Astrocyte (in vitro differentiated cells and primary cell): ENCODE measurements at regions not wholly inside any gene's neighbourhood (a gene's known extent, or its start where the extent isn't known, plus 50 kb on each side); places are given as distances from the start of the nearest gene placed in this dataset.

Experiments used
- DNase-seq: peaks from one replicate; pipeline ENCODE4 v3.0.0-alpha.2; 2010; ENCODE audit warnings: low read depth
- FAIRE-seq: peaks from 2 replicates; lab custom pipeline; 2011; peaks lifted over from hg19 to GRCh38; lab: Jason Lieb, UNC
- H2AFZ ChIP-seq: 2 replicates; pipeline ENCODE4 v1.6.0; 2012; ENCODE audit warnings: low read depth, low read length, inconsistent platforms
- H3K27ac ChIP-seq: 2 replicates; pipeline ENCODE4 v1.5.1; 2011; ENCODE audit warnings: low read depth, low read length, inconsistent platforms
- H3K27me3 ChIP-seq: 2 replicates; pipeline ENCODE4 v1.6.0; 2011; ENCODE audit warnings: low read length, inconsistent platforms; ENCODE audit not compliant: insufficient read depth
- H3K36me3 ChIP-seq: 2 replicates; pipeline ENCODE4 v1.5.1; 2011; ENCODE audit warnings: low read length, inconsistent platforms; ENCODE audit not compliant: insufficient read depth
- H3K4me1 ChIP-seq: 2 replicates; pipeline ENCODE4 v1.5.1; 2011; ENCODE audit warnings: low read length, inconsistent platforms; ENCODE audit not compliant: insufficient read depth
- H3K4me2 ChIP-seq: 2 replicates; pipeline ENCODE4 v1.6.0; 2012; ENCODE audit warnings: low read length, inconsistent platforms
- H3K4me3 ChIP-seq: 2 replicates; pipeline ENCODE4 v1.5.1; 2011; ENCODE audit warnings: low read depth, mild to moderate bottlenecking, low read length, inconsistent platforms; ENCODE audit not compliant: insufficient read depth
- H3K79me2 ChIP-seq: 2 replicates; pipeline ENCODE4 v1.6.0; 2012; ENCODE audit warnings: mild to moderate bottlenecking, low read length, inconsistent platforms; ENCODE audit not compliant: insufficient read depth
- H3K9ac ChIP-seq: 2 replicates; pipeline ENCODE4 v1.6.0; 2012; ENCODE audit warnings: mild to moderate bottlenecking, low read length, inconsistent platforms
- H3K9me3 ChIP-seq: 2 replicates; pipeline ENCODE4 v1.5.1; 2012; ENCODE audit warnings: low read depth, mild to moderate bottlenecking, low read length, inconsistent platforms; ENCODE audit not compliant: insufficient read depth
- H4K20me1 ChIP-seq: 2 replicates; pipeline ENCODE4 v1.6.0; 2012; ENCODE audit warnings: low read length, inconsistent platforms; ENCODE audit not compliant: insufficient read depth
- H3K27ac Mint-ChIP-seq: one replicate; pipeline ENCODE4 v1.8.0; 2021; ENCODE audit warnings: mild to moderate bottlenecking, mixed read lengths; ENCODE audit not compliant: unreplicated experiment
- H3K27me3 Mint-ChIP-seq: one replicate; pipeline ENCODE4 v1.8.0; 2021; ENCODE audit warnings: low read depth, mixed read lengths; ENCODE audit not compliant: unreplicated experiment
- H3K36me3 Mint-ChIP-seq: one replicate; pipeline ENCODE4 v1.8.0; 2021; ENCODE audit warnings: low read depth, mixed read lengths; ENCODE audit not compliant: unreplicated experiment
- H3K4me1 Mint-ChIP-seq: one replicate; pipeline ENCODE4 v1.8.0; 2021; ENCODE audit warnings: low read depth, mixed read lengths; ENCODE audit not compliant: unreplicated experiment
- H3K4me3 Mint-ChIP-seq: one replicate; pipeline ENCODE4 v1.8.0; 2021; ENCODE audit warnings: mild to moderate bottlenecking, moderate library complexity, mixed read lengths; ENCODE audit not compliant: unreplicated experiment
- H3K9me3 Mint-ChIP-seq: one replicate; pipeline ENCODE4 v1.8.0; 2021; ENCODE audit warnings: mild to moderate bottlenecking, mixed read lengths; ENCODE audit not compliant: unreplicated experiment
- EZH2 ChIP-seq: IDR thresholded peaks from 2 replicates; pipeline ENCODE4 v1.6.1; 2012; ENCODE audit warnings: mild to moderate bottlenecking, low read length, inconsistent platforms; ENCODE audit not compliant: insufficient read depth
- TF ChIP-seq, protein P1 (sequence below): IDR thresholded peaks from 2 replicates; pipeline ENCODE4 v1.5.1; 2011; ENCODE audit warnings: low read depth, mild to moderate bottlenecking, inconsistent platforms, low read length, moderate library complexity; ENCODE audit not compliant: insufficient read depth

DNA sequence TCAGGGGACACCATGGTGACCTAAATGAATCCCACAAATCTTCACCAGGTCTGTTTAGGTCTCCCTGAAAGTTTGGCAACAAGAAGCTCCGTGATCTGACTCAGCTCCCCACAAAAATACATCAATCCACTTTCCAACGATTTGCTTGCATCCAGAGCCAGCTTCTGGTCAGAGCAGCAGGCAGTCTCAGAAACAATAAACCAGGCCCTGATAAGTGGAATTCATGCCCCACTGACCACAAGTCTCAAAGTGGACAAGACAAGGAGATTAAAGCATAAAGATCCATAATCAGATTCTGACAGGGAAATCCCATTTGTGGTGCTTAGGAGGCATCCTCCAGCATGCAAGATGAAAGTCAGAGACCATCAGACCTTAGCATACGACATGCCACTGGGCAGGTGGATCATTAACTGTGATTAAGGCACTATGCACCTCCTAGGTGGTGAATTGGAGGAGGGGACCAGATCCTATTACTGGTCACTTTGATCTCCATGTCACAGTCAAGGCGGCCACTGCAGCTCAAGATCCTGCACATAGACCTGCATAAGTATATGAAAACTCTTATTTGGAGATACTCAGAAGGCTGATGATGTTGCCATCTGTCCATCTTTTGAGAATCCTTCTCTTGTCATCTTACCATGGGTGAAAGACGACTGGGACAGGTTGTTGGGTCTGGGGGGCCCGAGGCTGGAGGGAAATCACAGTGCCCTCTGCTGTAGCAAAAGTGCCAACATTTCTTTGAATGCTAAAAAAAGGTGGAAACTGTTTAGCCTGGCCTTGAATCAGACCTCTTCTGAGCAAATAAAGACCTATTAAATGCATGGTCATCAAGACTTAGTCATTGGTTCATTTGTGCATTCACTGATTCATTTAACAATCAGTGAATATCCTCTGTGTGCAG lies 309.2 kb upstream of the CCL2 start:
- FAIRE-seq, result no peak
- Histone ChIP-seq H3K4me2 (no peak overlapping the region), H3K9me3 (no peaks in the 10 kb centered on the region), H3K27ac (no peak overlapping the region), H3K79me2 (no peaks in the 10 kb centered on the region), H3K4me1 (no peaks in the 10 kb centered on the region), H3K9ac (no peak overlapping the region), H4K20me1 (no peaks in the 10 kb centered on the region), H3K27me3 (no peaks in the 10 kb centered on the region), H3K36me3 (no peaks in the 10 kb centered on the region), H3K4me3 (no peak overlapping the region), H2AFZ (no peak overlapping the region)
- H3K4me1 Mint-ChIP-seq, result no peaks in the 10 kb centered on the region
- TF ChIP-seq EZH2, result no peak
- TF ChIP-seq, protein P1, sequence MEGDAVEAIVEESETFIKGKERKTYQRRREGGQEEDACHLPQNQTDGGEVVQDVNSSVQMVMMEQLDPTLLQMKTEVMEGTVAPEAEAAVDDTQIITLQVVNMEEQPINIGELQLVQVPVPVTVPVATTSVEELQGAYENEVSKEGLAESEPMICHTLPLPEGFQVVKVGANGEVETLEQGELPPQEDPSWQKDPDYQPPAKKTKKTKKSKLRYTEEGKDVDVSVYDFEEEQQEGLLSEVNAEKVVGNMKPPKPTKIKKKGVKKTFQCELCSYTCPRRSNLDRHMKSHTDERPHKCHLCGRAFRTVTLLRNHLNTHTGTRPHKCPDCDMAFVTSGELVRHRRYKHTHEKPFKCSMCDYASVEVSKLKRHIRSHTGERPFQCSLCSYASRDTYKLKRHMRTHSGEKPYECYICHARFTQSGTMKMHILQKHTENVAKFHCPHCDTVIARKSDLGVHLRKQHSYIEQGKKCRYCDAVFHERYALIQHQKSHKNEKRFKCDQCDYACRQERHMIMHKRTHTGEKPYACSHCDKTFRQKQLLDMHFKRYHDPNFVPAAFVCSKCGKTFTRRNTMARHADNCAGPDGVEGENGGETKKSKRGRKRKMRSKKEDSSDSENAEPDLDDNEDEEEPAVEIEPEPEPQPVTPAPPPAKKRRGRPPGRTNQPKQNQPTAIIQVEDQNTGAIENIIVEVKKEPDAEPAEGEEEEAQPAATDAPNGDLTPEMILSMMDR, result no peak
- no peak overlapping the region for H3K27ac Mint-ChIP-seq
- peaks cover 43% of the 10 kb centered on the region for H3K27me3 Mint-ChIP-seq
- H3K9me3 Mint-ChIP-seq, result no peaks in the 10 kb centered on the region
- peak; percentile 27 for DNase-seq
- H3K4me3 Mint-ChIP-seq, result no peak overlapping the region
- no peaks in the 10 kb centered on the region for H3K36me3 Mint-ChIP-seq

- H3K4me3 ChIP-seq, result no peak overlapping the region
- no peaks in the 10 kb centered on the region for H3K36me3 Mint-ChIP-seq
- no peak overlapping the region for H3K9ac ChIP-seq
- no peaks in the 10 kb centered on the region for H3K4me1 Mint-ChIP-seq
- H3K27ac Mint-ChIP-seq, result no peak overlapping the region
- no peak overlapping the region for H3K27ac ChIP-seq
- TF ChIP-seq, protein P1, result no peak
- TF ChIP-seq EZH2, result no peak
- peaks cover 35% of the 10 kb centered on the region for H3K27me3 Mint-ChIP-seq
- H3K4me3 Mint-ChIP-seq, result no peak overlapping the region
- no peaks in the 10 kb centered on the region for H3K27me3 ChIP-seq
- H4K20me1 ChIP-seq, result no peaks in the 10 kb centered on the region
- no peaks in the 10 kb centered on the region for H3K4me1 ChIP-seq
- no peak for FAIRE-seq
- H2AFZ ChIP-seq, result no peak overlapping the region
- no peak for DNase-seq
- no peaks in the 10 kb centered on the region for H3K9me3 ChIP-seq
- H3K79me2 ChIP-seq, result no peaks in the 10 kb centered on the region
- H3K36me3 ChIP-seq, result no peaks in the 10 kb centered on the region
- no peaks in the 10 kb centered on the region for H3K9me3 Mint-ChIP-seq
- no peak overlapping the region for H3K4me2 ChIP-seq
Observed at GRCh38 chr17:33947762-33948161, 307.3 kb upstream of the CCL2 start.

- H3K27me3 Mint-ChIP-seq, result peaks cover 33% of the 10 kb centered on the region
- TF ChIP-seq, protein P1, result no peak
- TF ChIP-seq EZH2, result no peak
Observed at GRCh38 chr17:33948309-33948708, 306.8 kb upstream of the CCL2 start.

More at GRCh38 chr17:33948309-33948708, 306.8 kb upstream of the CCL2 start:
- Histone ChIP-seq H3K4me3 (no peak overlapping the region), H3K36me3 (no peaks in the 10 kb centered on the region), H3K4me1 (no peaks in the 10 kb centered on the region), H3K27ac (no peak overlapping the region), H3K9ac (no peak overlapping the region), H2AFZ (no peak overlapping the region), H4K20me1 (no peaks in the 10 kb centered on the region), H3K79me2 (no peaks in the 10 kb centered on the region), H3K4me2 (no peak overlapping the region), H3K27me3 (no peaks in the 10 kb centered on the region), H3K9me3 (no peaks in the 10 kb centered on the region)
- no peaks in the 10 kb centered on the region for H3K9me3 Mint-ChIP-seq
- no peaks in the 10 kb centered on the region for H3K36me3 Mint-ChIP-seq
- no peak overlapping the region for H3K4me3 Mint-ChIP-seq
- FAIRE-seq, result no peak
- H3K4me1 Mint-ChIP-seq, result no peaks in the 10 kb centered on the region
- H3K27ac Mint-ChIP-seq, result no peak overlapping the region
- no peak for DNase-seq
